NB4 (cell line): ENCODE measurements at regions not wholly inside any gene's neighbourhood (a gene's known extent, or its start where the extent isn't known, plus 50 kb on each side); places are given as distances from the start of the nearest gene placed in this dataset.

Experiments used
- DNase-seq: peaks from one replicate; pipeline ENCODE4 v3.0.0; 2010; ENCODE audit warnings: low read depth
- H3K4me3 ChIP-seq: one replicate; pipeline ENCODE4 v1.5.1; 2011; ENCODE audit warnings: mild to moderate bottlenecking, low read depth, low read length, moderate library complexity
- MYC ChIP-seq: IDR thresholded peaks from 2 replicates; pipeline ENCODE4 v1.6.1; 2011; ENCODE audit warnings: low read depth, low read length
- POLR2A ChIP-seq: IDR thresholded peaks from 2 replicates; pipeline ENCODE4 v1.6.1; 2011; ENCODE audit warnings: mild to moderate bottlenecking; ENCODE audit not compliant: insufficient read length; ENCODE audit errors: extremely low read depth
- TF ChIP-seq, protein P1 (sequence below): IDR thresholded peaks from one replicate; pipeline ENCODE4 v1.5.1; 2012; ENCODE audit warnings: low read depth, low read length
- TF ChIP-seq, protein P2 (sequence below): IDR thresholded peaks from 2 replicates; pipeline ENCODE4 v1.6.1; 2011; ENCODE audit warnings: low read depth, low read length

GRCh38 chr6:11921017-11921438 is 91.1 kb upstream of the HIVEP1 start:
- TF ChIP-seq, protein P1, sequence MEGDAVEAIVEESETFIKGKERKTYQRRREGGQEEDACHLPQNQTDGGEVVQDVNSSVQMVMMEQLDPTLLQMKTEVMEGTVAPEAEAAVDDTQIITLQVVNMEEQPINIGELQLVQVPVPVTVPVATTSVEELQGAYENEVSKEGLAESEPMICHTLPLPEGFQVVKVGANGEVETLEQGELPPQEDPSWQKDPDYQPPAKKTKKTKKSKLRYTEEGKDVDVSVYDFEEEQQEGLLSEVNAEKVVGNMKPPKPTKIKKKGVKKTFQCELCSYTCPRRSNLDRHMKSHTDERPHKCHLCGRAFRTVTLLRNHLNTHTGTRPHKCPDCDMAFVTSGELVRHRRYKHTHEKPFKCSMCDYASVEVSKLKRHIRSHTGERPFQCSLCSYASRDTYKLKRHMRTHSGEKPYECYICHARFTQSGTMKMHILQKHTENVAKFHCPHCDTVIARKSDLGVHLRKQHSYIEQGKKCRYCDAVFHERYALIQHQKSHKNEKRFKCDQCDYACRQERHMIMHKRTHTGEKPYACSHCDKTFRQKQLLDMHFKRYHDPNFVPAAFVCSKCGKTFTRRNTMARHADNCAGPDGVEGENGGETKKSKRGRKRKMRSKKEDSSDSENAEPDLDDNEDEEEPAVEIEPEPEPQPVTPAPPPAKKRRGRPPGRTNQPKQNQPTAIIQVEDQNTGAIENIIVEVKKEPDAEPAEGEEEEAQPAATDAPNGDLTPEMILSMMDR, result no peak
- TF ChIP-seq MYC (no peak), POLR2A (no peak)
- TF ChIP-seq, protein P2, sequence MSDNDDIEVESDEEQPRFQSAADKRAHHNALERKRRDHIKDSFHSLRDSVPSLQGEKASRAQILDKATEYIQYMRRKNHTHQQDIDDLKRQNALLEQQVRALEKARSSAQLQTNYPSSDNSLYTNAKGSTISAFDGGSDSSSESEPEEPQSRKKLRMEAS, result no peak
- no peak for DNase-seq
- no peak overlapping the region for H3K4me3 ChIP-seq

- no peak for DNase-seq
- TF ChIP-seq, protein P2, result no peak
- TF ChIP-seq POLR2A (no peak), MYC (no peak)
- TF ChIP-seq, protein P1, result no peak
These were observed 91.5 kb upstream of the HIVEP1 start for GRCh38 chr6:11920566-11920965.

DNA sequence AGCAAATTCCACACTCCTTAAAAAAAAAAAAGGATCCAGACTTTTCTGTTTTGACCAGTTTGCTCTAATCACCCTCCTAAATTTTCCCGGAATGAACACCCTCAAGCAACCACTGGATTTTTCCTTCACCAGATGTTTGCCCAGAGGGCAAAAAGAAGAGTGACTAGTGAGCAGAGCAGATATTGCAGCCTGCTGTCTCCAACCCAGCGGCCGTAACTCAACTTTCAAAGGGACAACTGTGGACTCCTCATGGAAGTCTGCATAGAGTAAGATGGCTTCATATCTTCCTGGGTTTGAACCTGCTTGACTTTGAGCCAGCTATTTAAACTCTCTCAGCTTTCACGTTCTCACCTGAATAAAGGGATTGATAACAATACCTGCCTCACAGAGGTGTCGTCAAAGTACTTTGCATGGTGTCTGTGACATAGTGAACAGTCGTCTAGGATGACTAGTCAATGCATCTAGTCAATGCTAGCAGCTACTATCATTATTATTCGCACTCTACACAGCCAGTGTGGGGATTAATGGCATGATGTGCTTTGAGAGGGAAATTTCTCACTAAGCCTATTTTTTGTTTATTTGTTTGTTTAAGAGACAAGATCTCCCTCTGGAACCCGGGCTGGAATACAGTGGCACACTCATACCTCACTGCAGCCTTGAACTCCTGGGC is 92.2 kb upstream of the HIVEP1 start:
- H3K4me3 ChIP-seq, result no peak overlapping the region
- TF ChIP-seq POLR2A (no peak), MYC (no peak)
- TF ChIP-seq, protein P2, result no peak
- TF ChIP-seq, protein P1, result no peak
- no peak for DNase-seq

More at GRCh38 chr6:11920566-11920965, 91.5 kb upstream of the HIVEP1 start:
- H3K4me3 ChIP-seq, result no peak overlapping the region

DNA sequence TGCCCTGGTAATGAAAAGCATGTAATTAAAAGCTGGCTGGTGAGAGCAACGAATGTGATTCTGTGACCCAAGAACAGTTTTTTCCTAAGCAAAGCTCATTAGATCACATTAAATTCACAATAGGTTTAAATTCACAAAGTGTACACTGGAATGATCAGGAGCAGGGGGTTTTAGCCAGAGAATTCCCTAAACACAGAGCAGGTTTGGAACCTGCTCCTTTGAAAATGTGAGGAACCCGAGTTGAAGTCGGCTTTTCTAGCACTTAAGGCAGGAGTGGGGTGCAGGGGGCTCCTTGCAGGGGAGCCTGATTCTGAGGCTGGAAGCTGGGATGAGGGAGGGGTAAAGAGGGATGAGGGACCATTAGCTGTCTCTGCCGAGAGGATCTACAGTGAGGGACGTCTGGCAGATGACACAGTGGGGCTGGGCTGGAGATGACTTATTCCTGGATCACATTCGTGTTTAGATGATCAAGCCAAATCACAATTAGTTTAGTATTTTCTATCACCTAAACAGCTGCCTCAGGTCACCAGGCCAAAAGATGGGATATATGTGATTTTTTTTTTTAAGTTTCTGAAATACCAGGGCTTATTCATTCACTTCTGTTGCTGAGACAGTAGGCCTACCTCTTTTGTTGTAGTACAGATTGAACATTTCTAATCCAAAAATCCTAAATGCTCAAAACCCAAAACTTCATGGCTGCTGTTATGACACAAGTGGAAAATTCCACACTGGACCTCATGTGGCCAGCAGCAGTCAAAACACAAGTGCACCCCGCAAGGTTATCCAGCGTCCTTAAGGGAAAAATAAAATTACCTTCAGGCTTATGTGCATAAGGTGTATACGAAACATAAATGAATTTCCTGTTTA is 93.1 kb upstream of the HIVEP1 start:
- DNase-seq, result no peak
- H3K4me3 ChIP-seq, result no peak overlapping the region
- TF ChIP-seq MYC (no peak), POLR2A (no peak)
- TF ChIP-seq, protein P2, result no peak
- TF ChIP-seq, protein P1, result no peak

DNA sequence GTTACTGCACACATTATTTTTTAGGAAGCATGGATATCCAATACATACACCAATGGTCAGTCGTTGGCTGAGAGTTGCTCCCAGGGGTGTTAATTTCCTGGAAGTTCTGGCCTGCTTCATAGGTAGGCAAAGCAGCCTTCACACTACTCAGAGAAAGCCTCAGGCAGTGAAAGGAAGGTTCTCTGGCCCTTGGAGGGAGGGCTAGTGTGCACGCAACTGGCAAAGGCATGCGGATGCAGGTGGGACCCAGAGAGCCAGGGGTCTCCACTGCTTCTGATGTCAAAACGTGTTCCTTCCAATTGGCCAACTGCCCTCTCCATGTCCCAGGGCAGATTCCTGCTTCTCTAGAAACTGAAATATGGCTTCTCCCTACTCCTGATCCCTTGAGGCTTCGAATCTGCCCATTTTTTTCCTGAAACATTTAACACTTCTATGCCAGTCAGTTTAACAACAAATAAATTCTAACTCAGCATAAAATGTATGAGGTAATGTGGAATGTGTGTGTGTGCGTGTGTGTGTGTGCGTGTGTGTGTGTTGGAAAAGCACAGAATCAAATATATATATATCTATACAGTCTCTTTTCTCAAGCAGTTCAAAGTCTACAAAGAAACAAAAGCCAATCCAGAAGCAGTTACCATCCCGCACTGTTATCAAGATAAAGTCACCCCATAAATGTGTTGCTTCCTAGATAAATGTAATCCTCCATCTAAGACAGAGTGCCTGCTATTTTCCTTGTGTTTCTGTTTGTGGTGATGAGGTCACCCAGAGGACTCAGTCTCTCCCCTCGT is 94.0 kb upstream of the HIVEP1 start:
- no peak for DNase-seq
- TF ChIP-seq MYC (no peak), POLR2A (no peak)
- TF ChIP-seq, protein P1, result no peak
- TF ChIP-seq, protein P2, result no peak
- no peak overlapping the region for H3K4me3 ChIP-seq
